PFSK-1 (cell line): ENCODE measurements at regions not wholly inside any gene's neighbourhood (a gene's known extent, or its start where the extent isn't known, plus 50 kb on each side); places are given as distances from the start of the nearest gene placed in this dataset.

Experiments used
- FOXP2 ChIP-seq: optimal IDR thresholded peaks from 2 replicates; pipeline ENCODE3; 2011; ENCODE audit warnings: borderline replicate concordance, control low read depth, inconsistent platforms; ENCODE audit not compliant: insufficient read depth; ENCODE audit errors: extremely low read length, extremely low read depth
- POLR2AphosphoS5 ChIP-seq: IDR thresholded peaks from 2 replicates; pipeline ENCODE4 v1.6.1; 2012; ENCODE audit warnings: low read depth, mild to moderate bottlenecking, control low read depth, low read length, moderate library complexity
- REST ChIP-seq, 2 experiments: IDR thresholded peaks; 2 replicates each; pipeline versions ENCODE4 v1.6.1 to v1.8.0; 2011 to 2012; ENCODE audit warnings: low read depth in 2 of 2, low read length in 2 of 2, control low read depth in 1 of 2, inconsistent platforms in 1 of 2, mild to moderate bottlenecking in 1 of 2, moderate library complexity in 1 of 2; ENCODE audit not compliant: insufficient read depth in 1 of 2
- SIN3A ChIP-seq: IDR thresholded peaks from 2 replicates; pipeline ENCODE4 v1.6.1; 2012; ENCODE audit warnings: mild to moderate bottlenecking, low read length, moderate library complexity, borderline replicate concordance; ENCODE audit not compliant: insufficient read depth
- TAF1 ChIP-seq: IDR thresholded peaks from 2 replicates; pipeline ENCODE4 v1.6.1; 2012; ENCODE audit warnings: low read length, control low read depth, borderline replicate concordance; ENCODE audit not compliant: insufficient read depth

GRCh38 chr5:73307645-73308355, 134.8 kb downstream of the TMEM174 start:
- TF ChIP-seq POLR2AphosphoS5 (no peak), TAF1 (no peak), SIN3A (no peak), REST (IDR thresholded peaks at IDR 0.05; ENCODE audit: insufficient read depth in 1 of 2, low read depth in 2 of 2, low read length in 2 of 2) (no peak), FOXP2 (no peak)

GRCh38 chr5:73306741-73307275, 133.8 kb downstream of the TMEM174 start:
- TF ChIP-seq POLR2AphosphoS5 (no peak), FOXP2 (no peak), REST (IDR thresholded peaks at IDR 0.05; ENCODE audit: insufficient read depth in 1 of 2, low read depth in 2 of 2, low read length in 2 of 2) (no peak), TAF1 (no peak), SIN3A (no peak)

- TF ChIP-seq SIN3A, result no peak
- TF ChIP-seq POLR2AphosphoS5, result no peak
- no peak for TF ChIP-seq FOXP2
- TF ChIP-seq TAF1, result no peak
- TF ChIP-seq REST (IDR thresholded peaks at IDR 0.05; ENCODE audit: insufficient read depth in 1 of 2, low read depth in 2 of 2, low read length in 2 of 2), result no peak
Measured at GRCh38 chr5:73306078-73306719, 133.2 kb downstream of the TMEM174 start.

GRCh38 chr5:73305386-73305785, 132.4 kb downstream of the TMEM174 start:
- TF ChIP-seq SIN3A (no peak), FOXP2 (no peak), POLR2AphosphoS5 (no peak), TAF1 (no peak), REST (IDR thresholded peaks at IDR 0.05; ENCODE audit: insufficient read depth in 1 of 2, low read depth in 2 of 2, low read length in 2 of 2) (no peak)
